GM18861 (cell line): ENCODE measurements at regions not wholly inside any gene's neighbourhood (a gene's known extent, or its start where the extent isn't known, plus 50 kb on each side); places are given as distances from the start of the nearest gene placed in this dataset.

ENCODE experiments used
- ATAC-seq: cut with Tn5 transposase; IDR thresholded peaks from one replicate; pipeline ENCODE4 v1.9.1; 2021; ENCODE audit not compliant: unreplicated experiment

- ATAC-seq, result no peak
Measured at GRCh38 chr1:58908561-58909560, 125.0 kb upstream of the JUN start.

DNA sequence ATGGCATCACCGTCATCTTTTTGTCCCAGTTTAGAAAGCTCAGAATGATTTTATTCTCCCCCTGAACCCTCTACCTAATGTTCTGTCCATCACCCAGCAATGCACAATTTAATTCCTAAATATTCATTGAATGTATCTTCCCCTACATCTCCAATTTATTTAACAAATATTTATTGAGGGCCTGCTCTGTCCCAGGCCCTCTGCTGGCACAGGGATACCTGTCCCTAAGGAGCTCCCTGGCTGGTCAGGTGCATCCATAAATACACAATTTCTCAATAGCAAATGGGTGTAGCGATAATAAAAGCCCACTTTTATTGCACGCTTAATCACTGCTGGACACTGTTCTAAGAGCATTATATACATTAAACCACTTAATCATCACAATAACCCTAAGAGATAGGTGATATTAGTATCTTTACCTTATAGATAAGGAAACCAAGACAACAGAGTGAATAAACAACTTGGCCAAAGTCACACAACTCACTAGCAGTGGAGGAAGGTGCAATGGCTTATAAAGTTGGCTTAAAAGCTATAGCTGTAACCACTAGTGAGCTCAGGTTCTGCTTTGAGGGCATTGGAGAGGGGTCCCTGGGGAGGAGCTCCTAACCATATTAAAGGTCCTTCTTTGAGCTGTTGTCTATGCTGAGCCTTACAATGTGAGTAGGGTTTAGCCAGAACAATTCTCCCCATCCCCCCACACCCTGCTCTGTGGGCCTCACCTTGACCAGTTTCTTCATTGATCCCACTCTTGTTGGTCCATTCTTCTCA lies 126.3 kb upstream of the JUN start:
- ATAC-seq, result no peak

DNA sequence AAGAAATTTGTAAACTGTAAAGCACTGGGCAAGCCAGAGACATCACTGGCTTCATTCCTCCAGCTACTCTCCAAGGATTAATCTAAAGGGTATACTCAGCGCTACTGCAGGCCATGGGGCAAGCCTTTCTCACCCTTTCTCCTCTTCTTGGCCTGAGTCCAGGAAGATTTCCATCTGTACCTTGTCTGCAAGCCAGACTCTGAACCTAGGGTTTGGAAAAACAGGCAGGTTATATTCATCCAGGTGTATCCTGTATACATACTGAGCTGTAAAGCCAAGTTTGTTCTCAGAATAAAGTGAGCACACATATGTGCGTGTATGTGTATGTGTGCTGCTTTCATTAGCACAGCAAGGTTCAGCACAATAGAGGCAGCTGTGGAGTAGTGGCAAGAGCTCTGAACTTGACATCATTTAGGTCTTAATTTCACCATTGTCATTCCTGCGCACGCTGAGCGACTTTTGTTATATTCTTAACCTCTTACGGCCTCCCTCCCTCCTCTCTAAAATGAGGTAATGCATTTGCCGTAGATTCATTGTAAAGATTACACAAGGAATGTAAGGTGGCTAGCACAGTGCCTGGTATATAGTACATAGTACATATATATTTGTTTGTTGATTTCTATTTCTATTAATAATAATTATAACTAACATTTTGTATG lies 128.1 kb upstream of the JUN start:
- ATAC-seq, result no peak

DNA sequence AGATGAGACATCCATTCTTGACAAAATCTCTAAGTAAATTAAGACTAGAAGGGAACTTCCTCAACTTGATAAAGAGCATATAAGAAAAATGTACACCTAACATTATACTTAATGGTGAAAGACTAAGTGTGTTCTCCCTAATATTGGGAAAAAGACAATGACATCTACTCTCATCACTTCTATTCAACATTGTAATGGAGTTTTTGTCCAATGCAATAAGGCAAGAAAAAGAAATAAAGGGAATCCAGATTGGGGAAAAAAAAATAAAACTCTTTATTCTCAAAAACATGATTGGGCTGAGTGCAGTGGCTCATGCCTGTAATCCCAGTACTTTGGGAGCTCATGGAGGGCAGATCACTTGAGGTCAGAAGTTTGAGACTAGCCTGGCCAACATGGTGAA lies 131.1 kb upstream of the JUN start:
- ATAC-seq, result no peak

GRCh38 chr1:58917436-58917835 lies 133.6 kb upstream of the JUN start:
- ATAC-seq, result no peak

GRCh38 chr1:58919226-58919958 lies 135.5 kb upstream of the JUN start:
- no peak for ATAC-seq

DNA sequence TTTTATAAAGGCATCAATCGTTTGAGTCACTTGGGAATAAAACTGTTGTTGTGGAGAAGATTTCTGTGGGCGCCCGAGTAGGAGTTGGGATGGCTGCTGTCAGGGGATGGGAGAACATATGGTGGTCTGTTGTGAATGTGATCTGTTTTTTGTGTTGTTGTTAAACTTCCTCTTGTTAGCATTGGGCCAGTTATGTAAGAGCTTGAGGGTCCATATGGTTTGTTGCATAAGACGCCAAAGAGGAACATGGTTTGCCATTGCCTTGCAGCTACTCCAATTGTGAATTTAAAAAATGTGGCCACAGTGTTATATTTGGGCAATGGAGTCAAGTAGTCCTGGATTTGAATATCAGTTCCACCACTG lies 136.1 kb upstream of the JUN start:
- no peak for ATAC-seq

DNA sequence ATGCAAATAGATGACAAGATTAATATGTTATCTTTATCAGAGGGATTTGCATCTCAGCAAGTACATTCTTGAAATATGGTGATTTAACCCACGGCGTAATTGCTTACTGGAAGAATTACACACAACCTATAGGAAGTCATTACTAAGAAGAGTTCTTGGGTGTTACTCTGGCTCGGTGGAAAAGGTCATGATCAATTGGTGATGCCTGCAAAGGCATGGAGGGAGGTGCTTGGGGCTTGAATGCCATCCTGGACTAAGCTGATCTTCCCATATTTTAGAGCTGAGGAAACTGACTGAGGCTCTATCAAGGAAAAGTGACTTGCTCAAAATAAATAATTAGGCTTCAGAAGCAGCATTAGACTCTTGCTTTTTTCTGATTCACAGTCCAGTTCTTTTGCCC lies 137.5 kb upstream of the JUN start:
- ATAC-seq, result no peak

DNA sequence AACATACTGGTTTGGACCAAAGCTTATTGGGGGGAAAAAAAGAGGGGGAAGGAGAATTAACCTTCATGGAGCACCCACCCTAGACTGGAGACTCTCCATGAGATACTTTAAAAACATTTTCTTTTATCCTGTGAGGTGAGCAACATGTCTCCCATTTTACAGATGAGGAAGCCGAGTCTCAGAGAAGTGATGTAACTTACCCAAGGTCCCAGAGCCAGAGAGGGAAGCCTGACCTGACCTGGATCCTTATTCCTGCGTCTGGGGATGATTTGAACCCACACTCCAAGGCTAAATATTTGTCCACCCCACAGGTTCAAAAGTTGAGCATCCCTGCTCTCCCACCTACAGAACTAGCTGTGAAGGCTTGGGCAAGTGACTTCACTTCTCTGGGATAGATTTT lies 137.9 kb upstream of the JUN start:
- ATAC-seq, result no peak

DNA sequence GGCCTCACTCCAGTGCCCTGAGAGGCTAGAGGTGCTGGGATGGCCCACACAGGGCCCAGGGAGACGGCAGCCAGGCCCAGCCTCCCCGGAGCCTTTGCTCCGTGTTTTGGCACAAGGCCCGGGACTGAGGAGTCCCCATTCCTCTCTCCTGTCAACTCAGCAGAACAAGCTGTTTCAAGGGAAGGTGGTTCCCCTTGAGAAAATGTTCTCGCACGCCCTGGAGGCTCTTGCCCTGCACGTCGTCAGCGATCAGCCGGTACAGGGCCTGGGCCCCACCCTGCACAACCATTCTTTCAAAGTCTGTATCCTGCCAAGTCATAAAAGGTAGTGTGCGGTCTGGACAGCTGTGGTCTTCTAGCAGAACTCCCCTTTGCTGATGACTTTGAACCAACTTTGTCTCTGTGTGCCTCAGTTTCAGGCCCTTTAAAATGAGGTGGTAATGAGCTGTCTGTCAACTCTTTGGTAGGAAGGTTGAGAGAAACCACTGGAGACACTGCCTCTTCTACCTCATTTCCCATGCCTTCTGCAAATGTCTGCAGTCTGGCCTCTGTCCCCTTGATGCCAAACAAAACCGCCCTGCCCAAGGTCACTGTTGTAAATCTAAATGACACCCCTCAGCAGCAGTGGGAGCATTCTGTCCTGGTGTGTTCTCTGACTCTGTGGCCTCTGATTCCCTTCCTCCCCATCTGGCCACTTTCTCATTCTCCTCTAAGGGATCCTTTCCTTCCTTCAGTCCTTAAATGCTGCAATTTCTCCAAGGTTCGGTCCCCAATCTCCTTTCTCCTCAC lies 138.6 kb upstream of the JUN start:
- no peak for ATAC-seq

- ATAC-seq, result no peak
Measured at GRCh38 chr1:58923090-58923470, 139.2 kb upstream of the JUN start.

- ATAC-seq, result no peak
Measured at GRCh38 chr1:58924016-58924565, 140.2 kb upstream of the JUN start.

GRCh38 chr1:58924821-58925220 lies 141.0 kb upstream of the JUN start:
- no peak for ATAC-seq

GRCh38 chr1:58925247-58925646 lies 141.4 kb upstream of the JUN start:
- no peak for ATAC-seq

- ATAC-seq, result no peak
Measured at GRCh38 chr1:58926152-58926551, 142.3 kb upstream of the JUN start.

- no peak for ATAC-seq
Measured at GRCh38 chr1:58927041-58927721, 143.3 kb upstream of the JUN start.

DNA sequence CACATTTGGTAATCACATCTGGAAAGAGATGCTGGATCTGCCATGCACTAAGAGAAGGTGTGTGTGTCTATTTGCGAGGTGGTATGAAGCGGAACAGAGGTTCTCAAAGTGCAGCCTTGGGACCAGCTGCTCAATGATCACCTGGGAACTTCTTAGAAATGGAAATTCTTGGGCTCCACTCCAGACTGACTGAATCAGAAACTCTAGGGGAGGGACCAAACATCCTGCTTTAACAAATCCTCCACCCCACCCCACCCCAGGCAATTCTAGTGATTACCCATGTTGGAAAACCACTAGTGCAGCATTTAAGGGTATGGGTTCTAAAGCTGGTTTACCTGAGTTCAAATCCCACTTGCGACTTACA lies 143.9 kb upstream of the JUN start:
- ATAC-seq, result no peak

DNA sequence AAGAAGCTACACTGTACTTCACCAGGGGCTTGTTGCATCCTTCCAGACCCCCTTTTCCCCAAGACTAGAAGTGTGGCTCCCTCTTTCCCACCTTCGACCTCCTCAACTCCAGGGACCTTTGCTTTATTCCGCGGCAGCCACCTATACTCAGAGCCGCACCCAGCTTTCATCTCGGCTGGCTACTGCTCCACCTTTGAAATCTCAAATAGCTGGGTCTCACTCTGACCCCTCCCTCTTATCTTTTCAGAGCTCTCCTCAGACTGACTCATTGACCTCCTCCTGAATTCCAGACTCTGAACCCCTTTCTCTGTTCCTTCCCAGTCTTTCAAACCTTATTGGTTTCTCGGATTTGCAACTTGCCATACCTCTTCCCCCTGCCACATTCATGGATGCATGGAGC lies 144.7 kb upstream of the JUN start:
- ATAC-seq, result no peak

GRCh38 chr1:58929671-58930325 lies 146.0 kb upstream of the JUN start:
- ATAC-seq, result no peak
